Hepatocyte (in vitro differentiated cells): ENCODE measurements at regions not wholly inside any gene's neighbourhood (a gene's known extent, or its start where the extent isn't known, plus 50 kb on each side); places are given as distances from the start of the nearest gene placed in this dataset.

Experiments used
- DNase-seq: peaks from one replicate; pipeline ENCODE4 v3.0.0-alpha.2; 2016; ENCODE audit warnings: low spot score
- H2AFZ ChIP-seq: fragments of 200-600 bp; sonication (generic); 2 replicates; pipeline ENCODE4 v1.6.0; 2016; ENCODE audit warnings: antibody characterized with exemption, mild to moderate bottlenecking
- H3K27ac ChIP-seq: fragments of 200-600 bp; sonication (generic); 2 replicates; pipeline ENCODE4 v1.5.1; 2016; ENCODE audit warnings: mild to moderate bottlenecking
- H3K27me3 ChIP-seq: fragments of 200-600 bp; sonication (generic); 2 replicates; pipeline ENCODE4 v1.6.1; 2016
- H3K36me3 ChIP-seq: fragments of 200-600 bp; sonication (generic); replicated peaks from 2 replicates; pipeline ENCODE4 v1.5.1; 2016; ENCODE audit warnings: low read depth; ENCODE audit not compliant: insufficient read depth
- H3K4me1 ChIP-seq: fragments of 200-600 bp; sonication (generic); 2 replicates; pipeline ENCODE4 v1.5.1; 2016; ENCODE audit warnings: mild to moderate bottlenecking, moderate library complexity; ENCODE audit not compliant: insufficient read depth
- H3K4me2 ChIP-seq: fragments of 200-600 bp; sonication (generic); 2 replicates; pipeline ENCODE4 v1.6.0; 2016
- H3K4me3 ChIP-seq: fragments of 200-600 bp; sonication (generic); 2 replicates; pipeline ENCODE4 v1.5.1; 2016; ENCODE audit warnings: mild to moderate bottlenecking
- H3K79me2 ChIP-seq: fragments of 200-600 bp; sonication (generic); 2 replicates; pipeline ENCODE4 v1.6.0; 2017; ENCODE audit warnings: mild to moderate bottlenecking
- H3K9me2 ChIP-seq: fragments of 200-600 bp; sonication (generic); replicated peaks from 2 replicates; pipeline ENCODE4 v1.6.0; 2017; ENCODE audit warnings: mild to moderate bottlenecking; ENCODE audit not compliant: insufficient read depth
- H3K9me3 ChIP-seq: fragments of 200-600 bp; sonication (generic); 2 replicates; pipeline ENCODE4 v1.5.1; 2016; ENCODE audit warnings: low read depth, mild to moderate bottlenecking
- H4K20me1 ChIP-seq: fragments of 200-600 bp; sonication (generic); 2 replicates; pipeline ENCODE4 v1.6.0; 2016; ENCODE audit warnings: mild to moderate bottlenecking; ENCODE audit not compliant: insufficient read depth, poor library complexity, severe bottlenecking
- EZH2 ChIP-seq: fragments of 200-600 bp; sonication (generic); IDR thresholded peaks from 2 replicates; pipeline ENCODE4 v1.6.1; 2016; ENCODE audit warnings: antibody characterized with exemption, mild to moderate bottlenecking, borderline replicate concordance
- EZH2phosphoT487 ChIP-seq: fragments of 200-600 bp; sonication (generic); IDR thresholded peaks from one replicate; pipeline ENCODE4 v1.6.1; 2018; ENCODE audit warnings: antibody characterized with exemption, mild to moderate bottlenecking, low read depth, moderate library complexity; ENCODE audit not compliant: unreplicated experiment, severe bottlenecking
- WGBS: methylation state at CpG from one replicate; pipeline ENCODE4 v1.1.6; 2016; ENCODE audit warnings: low lambda C conversion rate; ENCODE audit errors: missing lambda C conversion rate; 5-methylcytosine and 5-hydroxymethylcytosine counted together
- TF ChIP-seq, protein P1 (sequence below): fragments of 200-600 bp; sonication (generic); IDR thresholded peaks from 2 replicates; pipeline ENCODE4 v1.5.1; 2016; ENCODE audit warnings: antibody characterized with exemption, mild to moderate bottlenecking; ENCODE audit not compliant: poor library complexity

DNA sequence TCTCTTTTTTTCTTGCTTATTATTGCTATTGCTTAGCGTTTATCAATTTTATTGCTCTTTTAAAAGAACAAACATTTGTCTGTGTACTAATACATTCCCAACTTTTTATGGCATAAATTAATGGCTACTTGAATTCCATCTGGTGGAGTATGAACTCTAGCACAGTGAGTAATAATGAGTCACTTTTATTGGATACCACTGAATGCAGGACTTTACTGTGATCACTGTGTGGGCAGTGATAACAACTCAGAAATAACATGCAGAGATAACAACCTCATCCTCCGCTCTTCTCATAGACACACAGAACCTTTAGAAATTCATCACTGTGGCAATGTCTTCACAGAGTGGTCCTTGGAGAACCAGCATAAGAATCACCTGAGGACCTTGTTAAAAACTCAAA is 139.5 kb upstream of the PRNP start:
- Histone ChIP-seq H3K9me2 (no peaks in the 10 kb centered on the region), H3K9me3 (no peaks in the 10 kb centered on the region), H3K4me3 (no peak overlapping the region), H3K4me1 (no peaks in the 10 kb centered on the region), H4K20me1 (no peaks in the 10 kb centered on the region), H3K36me3 (no peaks in the 10 kb centered on the region), H3K27ac (no peak overlapping the region), H3K4me2 (no peak overlapping the region), H3K79me2 (no peaks in the 10 kb centered on the region), H3K27me3 (no peaks in the 10 kb centered on the region), H2AFZ (no peak overlapping the region)
- DNase-seq = peak; percentile 24
- WGBS = 49% methylated on average over 2 of the region's 2 CpGs
- TF ChIP-seq, protein P1, sequence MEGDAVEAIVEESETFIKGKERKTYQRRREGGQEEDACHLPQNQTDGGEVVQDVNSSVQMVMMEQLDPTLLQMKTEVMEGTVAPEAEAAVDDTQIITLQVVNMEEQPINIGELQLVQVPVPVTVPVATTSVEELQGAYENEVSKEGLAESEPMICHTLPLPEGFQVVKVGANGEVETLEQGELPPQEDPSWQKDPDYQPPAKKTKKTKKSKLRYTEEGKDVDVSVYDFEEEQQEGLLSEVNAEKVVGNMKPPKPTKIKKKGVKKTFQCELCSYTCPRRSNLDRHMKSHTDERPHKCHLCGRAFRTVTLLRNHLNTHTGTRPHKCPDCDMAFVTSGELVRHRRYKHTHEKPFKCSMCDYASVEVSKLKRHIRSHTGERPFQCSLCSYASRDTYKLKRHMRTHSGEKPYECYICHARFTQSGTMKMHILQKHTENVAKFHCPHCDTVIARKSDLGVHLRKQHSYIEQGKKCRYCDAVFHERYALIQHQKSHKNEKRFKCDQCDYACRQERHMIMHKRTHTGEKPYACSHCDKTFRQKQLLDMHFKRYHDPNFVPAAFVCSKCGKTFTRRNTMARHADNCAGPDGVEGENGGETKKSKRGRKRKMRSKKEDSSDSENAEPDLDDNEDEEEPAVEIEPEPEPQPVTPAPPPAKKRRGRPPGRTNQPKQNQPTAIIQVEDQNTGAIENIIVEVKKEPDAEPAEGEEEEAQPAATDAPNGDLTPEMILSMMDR = no peak
- no peak for TF ChIP-seq EZH2phosphoT487
- TF ChIP-seq EZH2 = no peak

- Histone ChIP-seq H3K27ac (no peak overlapping the region), H3K4me2 (no peak overlapping the region), H2AFZ (no peak overlapping the region), H3K4me3 (no peak overlapping the region), H4K20me1 (no peaks in the 10 kb centered on the region), H3K4me1 (no peaks in the 10 kb centered on the region), H3K9me2 (no peaks in the 10 kb centered on the region), H3K9me3 (no peaks in the 10 kb centered on the region), H3K36me3 (no peaks in the 10 kb centered on the region), H3K79me2 (no peaks in the 10 kb centered on the region), H3K27me3 (no peaks in the 10 kb centered on the region)
- no peak for TF ChIP-seq EZH2phosphoT487
- TF ChIP-seq, protein P1 = no peak
- no peak for TF ChIP-seq EZH2
- 82% methylated on average over 1 of the region's 1 CpG for WGBS
- no peak for DNase-seq
Measured at GRCh38 chr20:4546342-4546741, 139.9 kb upstream of the PRNP start.

DNA sequence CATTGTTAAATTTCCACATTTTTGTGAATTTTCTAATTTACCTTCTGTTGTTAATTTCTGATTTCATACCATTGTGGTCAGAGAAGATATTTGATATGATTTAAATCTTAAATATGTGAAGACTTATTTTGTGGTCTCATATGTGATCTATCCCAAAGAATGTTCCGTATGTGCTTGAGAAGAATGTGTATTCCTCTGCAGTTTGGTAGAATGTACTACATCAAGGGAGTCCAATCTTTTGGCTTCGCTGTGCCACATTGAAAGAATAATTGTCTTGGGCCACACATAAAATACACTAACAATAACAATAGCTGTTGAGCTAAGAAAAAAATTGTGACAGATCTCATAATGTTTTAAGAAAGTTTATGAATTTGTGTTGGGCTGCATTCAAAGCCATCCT is 140.7 kb upstream of the PRNP start:
- no peaks in the 10 kb centered on the region for H3K27me3 ChIP-seq
- DNase-seq = no peak
- no peaks in the 10 kb centered on the region for H3K9me2 ChIP-seq
- 98% methylated on average over 2 of the region's 2 CpGs for WGBS
- H3K4me3 ChIP-seq = no peak overlapping the region
- H3K9me3 ChIP-seq = no peaks in the 10 kb centered on the region
- H3K27ac ChIP-seq = no peak overlapping the region
- H4K20me1 ChIP-seq = no peaks in the 10 kb centered on the region
- H2AFZ ChIP-seq = no peak overlapping the region
- no peaks in the 10 kb centered on the region for H3K79me2 ChIP-seq
- no peak for TF ChIP-seq EZH2
- no peaks in the 10 kb centered on the region for H3K4me1 ChIP-seq
- H3K4me2 ChIP-seq = no peak overlapping the region
- H3K36me3 ChIP-seq = no peaks in the 10 kb centered on the region

GRCh38 chr20:4544765-4545164 is 141.5 kb upstream of the PRNP start:
- Histone ChIP-seq H3K79me2 (no peaks in the 10 kb centered on the region), H3K36me3 (no peaks in the 10 kb centered on the region), H3K27me3 (no peaks in the 10 kb centered on the region), H3K4me1 (no peaks in the 10 kb centered on the region), H3K9me2 (no peaks in the 10 kb centered on the region), H2AFZ (no peak overlapping the region), H4K20me1 (no peaks in the 10 kb centered on the region), H3K4me2 (no peak overlapping the region), H3K9me3 (no peaks in the 10 kb centered on the region), H3K27ac (no peak overlapping the region), H3K4me3 (no peak overlapping the region)
- 90% methylated on average over 2 of the region's 2 CpGs for WGBS
- TF ChIP-seq, protein P1 = no peak
- TF ChIP-seq EZH2 (no peak), EZH2phosphoT487 (no peak)
- DNase-seq = no peak
